Activated CD4-positive, CD25-positive, alpha-beta regulatory T cell treated with anti-CD3 and anti-CD28 coated beads, Interleukin-2, amount 50 U/mL, for 24 hours (primary cell): ENCODE measurements at regions not wholly inside any gene's neighbourhood (a gene's known extent, or its start where the extent isn't known, plus 50 kb on each side); places are given as distances from the start of the nearest gene placed in this dataset.

ENCODE experiments used
- ATAC-seq, 2 donors: fragments of 150-1000 bp; cut with Tn5 transposase; one replicate each; pipeline ENCODE4 v1.10.0; 2021; ENCODE audit warnings: mild to moderate bottlenecking in 1 of 2, moderate library complexity in 1 of 2

DNA sequence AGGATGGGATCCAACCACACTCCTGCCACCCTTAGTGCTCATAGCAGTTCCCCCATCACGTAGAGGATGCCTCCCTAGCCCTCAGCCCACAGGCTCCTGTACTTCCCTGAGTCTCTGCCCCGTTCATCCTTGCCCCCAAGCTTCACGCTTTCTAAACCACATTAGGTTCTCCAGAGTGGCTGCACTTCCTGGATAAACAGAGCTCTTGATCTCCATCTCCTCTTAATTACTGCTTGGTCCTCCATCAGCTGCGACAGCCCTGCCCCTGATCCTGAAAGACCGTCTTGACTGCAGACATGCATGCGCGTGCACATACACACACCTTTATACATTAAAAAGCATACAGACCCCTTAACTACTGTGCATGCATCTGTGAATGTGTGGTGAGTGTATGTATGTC lies 530.0 kb downstream of the BCL11B start:
- ATAC-seq, result no peak

DNA sequence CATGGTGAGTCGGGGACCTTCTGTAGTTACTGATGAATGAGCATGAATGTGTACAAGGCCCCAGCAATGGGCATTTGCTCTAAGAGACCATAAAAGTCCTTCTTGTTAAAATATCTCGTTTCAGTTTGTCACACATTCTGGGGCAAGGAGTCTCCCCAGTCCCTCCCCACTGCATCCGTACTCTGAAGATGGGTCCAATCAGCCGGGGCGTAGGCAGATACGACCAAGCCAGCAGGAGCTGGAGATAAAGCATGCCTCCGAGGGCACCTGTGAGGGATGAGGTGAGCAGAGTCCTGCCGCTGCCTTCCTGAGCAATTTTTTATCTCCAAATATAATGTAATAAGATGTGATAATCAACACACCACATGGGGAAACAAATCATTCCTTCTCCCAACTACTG lies 528.5 kb downstream of the BCL11B start:
- ATAC-seq, result no peak

DNA sequence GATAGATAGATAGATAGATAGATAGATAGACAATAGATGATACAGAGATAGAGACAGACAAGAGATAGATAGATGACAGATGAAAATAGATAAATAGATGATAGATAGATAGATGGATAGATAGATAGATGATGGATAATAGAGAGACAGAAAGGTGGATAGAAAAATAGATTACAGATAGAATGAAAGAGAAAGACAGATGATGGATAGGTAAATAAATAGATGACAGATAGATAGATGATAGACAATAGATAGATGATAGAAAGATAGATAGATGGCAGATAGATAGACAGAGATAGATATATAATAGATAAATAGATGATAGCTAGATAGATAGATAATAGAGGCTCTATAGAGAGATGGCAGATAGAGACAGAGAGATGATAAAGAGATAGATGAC lies 523.0 kb downstream of the BCL11B start:
- no peak for ATAC-seq

- ATAC-seq, result no peak
Measured at GRCh38 chr14:98751110-98751509, 520.9 kb downstream of the BCL11B start.

DNA sequence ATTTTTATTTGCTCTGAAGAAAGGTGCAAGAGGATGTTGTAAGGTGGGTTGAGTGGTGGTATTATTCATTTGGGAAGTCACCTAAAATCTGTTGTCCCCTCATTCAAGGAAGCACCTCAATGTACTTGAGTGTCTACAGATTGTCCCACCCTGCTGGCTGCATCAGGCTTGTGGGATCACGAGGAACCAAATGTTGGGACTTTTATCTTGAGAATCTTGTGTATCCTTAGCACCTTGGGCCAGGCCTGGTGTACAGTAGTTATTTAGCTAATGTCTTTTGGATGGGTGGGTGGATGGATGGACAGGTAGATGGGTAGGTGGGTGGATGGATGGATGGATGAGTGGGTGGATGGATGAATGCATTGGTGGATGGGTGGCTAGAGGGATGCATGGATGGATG lies 519.3 kb downstream of the BCL11B start:
- no peak for ATAC-seq

DNA sequence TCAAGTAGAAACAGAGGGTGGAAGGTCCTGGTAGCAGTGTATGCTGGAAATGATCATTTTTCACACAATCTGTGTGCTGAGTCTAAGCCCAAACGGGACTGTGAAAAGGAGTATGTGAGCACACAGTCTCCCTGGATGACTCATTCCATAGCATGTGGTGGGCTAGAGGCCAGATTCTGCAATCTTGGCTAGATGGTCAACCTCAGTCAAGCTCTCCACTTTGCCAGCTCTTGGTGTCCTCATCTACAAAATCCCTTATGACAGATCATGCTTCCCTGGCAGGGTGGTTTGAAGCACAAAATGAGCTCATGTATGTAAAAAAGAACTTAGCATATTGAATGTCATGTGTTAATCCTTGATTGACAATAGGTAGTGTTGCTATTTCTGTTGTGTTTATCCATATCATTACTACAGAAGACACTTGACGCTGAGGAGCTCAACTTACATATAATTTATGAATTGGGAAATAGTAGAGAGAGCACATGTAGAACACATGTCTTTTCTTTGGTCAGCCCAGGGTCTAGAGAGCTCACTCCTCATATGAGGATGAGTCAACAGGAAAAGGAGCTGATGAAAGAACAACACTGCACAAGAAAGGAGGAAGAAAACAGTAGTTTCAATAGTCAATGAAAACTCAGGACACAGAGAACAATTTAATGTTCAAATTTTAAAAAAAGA lies 517.5 kb downstream of the BCL11B start:
- ATAC-seq, result no peak

GRCh38 chr14:98756749-98757148 lies 515.2 kb downstream of the BCL11B start:
- ATAC-seq, result no peak

GRCh38 chr14:98758440-98758839 lies 513.6 kb downstream of the BCL11B start:
- no peak for ATAC-seq

DNA sequence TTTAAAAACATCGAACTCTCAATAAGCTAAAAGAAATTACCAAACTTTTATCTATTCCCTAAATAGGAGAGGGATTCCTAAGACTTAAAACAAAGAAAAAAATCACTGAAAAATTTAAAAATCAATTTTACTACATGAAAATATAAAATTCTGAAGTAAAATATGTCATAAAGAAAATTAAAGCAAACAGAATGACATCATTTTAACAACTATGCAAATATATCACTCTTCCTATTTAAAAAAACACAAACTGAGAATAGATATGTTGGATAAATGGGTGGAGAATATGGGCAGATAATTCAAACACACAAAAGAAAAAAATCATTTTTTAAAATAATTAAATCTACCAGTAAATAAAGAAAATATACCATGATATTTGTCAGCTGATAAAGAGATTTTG lies 510.0 kb downstream of the BCL11B start:
- ATAC-seq, result no peak

- ATAC-seq, result no peak
Measured at GRCh38 chr14:98766818-98767217, 505.2 kb downstream of the BCL11B start.

- ATAC-seq, result no peak
Measured at GRCh38 chr14:98769326-98769725, 502.7 kb downstream of the BCL11B start.

DNA sequence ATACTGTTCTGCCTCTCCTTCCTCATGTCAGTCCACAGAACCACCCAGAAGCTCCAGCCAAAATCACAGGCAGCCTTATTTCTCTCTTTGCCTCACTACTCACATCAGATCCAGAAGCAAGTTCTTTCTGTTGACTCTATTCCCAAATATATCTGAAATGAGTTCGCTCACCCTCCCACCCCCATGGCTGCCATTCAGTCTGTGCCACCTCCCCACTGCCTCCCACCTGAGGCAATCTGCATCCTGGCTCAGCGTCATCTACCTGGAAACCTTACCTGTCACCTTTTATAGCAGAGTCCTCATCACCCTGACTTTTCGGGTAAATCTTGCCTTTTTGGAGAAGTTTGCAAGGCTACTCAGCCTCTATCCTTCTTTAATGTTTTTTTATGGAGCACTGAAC lies 501.8 kb downstream of the BCL11B start:
- ATAC-seq, result no peak

DNA sequence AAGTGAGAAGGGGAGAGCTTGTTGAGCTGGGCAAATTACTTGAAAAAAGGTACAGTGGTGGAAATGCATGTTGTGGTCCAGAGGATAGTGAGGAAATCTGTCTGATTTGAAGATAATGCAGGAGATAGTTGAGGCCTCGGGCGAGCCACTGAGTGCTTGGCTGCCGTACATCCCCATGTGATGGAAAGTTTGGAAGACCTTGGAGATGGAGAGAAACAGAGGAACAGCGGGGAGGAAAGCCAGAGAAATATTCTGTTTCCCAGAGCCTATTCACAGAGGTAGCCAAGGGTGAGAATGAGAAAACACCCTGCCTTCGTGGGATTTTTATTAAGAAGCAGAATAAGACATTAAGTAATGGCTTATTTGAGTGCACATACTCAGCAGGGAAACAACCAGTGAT lies 498.2 kb downstream of the BCL11B start:
- no peak for ATAC-seq

GRCh38 chr14:98775892-98776291 lies 496.1 kb downstream of the BCL11B start:
- ATAC-seq, result no peak

- no peak for ATAC-seq
Measured at GRCh38 chr14:98782062-98782461, 489.9 kb downstream of the BCL11B start.

- ATAC-seq, result no peak
Measured at GRCh38 chr14:98785578-98785977, 486.4 kb downstream of the BCL11B start.

DNA sequence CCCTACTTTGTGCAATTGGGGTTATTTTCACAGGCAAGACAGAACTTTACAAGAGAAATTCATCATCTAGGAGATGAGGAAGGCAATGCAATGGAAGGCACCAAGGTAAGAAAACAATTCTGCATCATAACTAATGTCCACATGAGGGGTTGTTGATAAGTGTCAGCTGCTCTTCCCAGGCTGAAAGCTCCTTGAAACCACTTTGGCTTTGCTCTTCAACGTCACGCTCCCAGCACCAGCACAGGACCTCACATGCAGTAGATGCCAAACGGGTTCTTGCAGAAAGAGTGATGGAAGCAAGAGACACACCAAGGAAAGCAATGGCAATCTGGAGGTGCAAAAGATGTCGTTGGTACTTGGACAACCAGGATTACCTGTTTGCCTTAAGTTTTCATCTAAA lies 485.5 kb downstream of the BCL11B start:
- no peak for ATAC-seq

GRCh38 chr14:98791661-98792060 lies 480.3 kb downstream of the BCL11B start:
- ATAC-seq, result no peak

- no peak for ATAC-seq
Measured at GRCh38 chr14:98792171-98792570, 479.8 kb downstream of the BCL11B start.

- ATAC-seq, result no peak
Measured at GRCh38 chr14:98798099-98798498, 473.9 kb downstream of the BCL11B start.

DNA sequence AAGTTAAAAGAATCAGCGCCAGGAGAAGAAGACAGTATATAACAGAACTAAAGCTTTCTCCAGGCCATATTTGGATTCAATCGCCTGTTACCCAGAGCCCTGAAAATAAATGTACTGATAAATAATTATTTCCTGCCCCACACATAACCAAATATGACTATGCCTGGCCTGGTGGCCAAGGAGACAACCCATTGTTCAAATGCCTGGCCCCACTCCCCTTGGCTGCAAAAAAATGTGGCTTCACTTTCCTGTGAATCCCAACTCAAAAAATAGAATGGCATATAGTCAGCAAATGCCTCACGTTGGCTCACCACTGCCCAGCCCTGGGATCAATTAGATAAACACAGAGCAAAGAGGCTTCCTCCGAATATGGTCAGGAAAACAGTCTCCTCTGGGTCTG lies 472.1 kb downstream of the BCL11B start:
- no peak for ATAC-seq

DNA sequence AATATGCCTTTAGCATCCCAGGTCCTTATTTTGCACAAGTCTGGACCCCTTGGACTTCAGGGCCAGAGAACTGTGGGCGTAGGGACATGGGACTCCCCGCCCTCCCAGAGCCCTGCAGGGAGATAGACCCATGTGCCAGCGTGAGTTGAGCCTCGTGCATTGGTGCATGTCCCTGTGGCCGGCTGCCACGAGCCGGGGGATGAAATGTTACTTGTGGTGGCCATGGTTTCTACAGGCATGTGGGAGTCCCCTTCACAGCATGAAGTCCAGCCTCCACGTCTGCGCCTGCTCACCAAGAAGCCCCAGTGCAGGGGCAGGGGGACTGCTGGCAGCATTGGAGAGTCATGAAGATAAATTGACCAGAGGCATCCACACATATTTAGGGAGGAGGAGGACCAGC lies 470.0 kb downstream of the BCL11B start:
- ATAC-seq, result no peak

DNA sequence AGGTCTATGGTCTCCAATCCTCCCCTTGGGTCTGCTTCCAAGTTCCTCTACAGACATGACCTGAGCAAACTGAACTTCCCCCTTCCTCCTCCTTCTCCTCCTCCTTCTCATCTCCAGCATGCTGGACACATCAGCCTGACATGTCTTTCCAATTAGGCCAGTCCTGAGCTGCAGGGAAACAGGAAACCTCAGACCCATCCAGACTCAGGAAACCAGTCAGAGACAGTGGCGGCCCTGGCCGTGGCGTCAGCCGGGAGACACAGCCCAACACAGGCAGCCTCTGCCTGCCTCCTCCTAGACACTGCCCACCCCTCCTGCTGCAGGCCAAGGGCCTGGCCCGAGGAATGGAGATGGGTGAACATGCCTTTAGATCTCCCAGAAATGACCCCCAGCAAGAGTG lies 468.8 kb downstream of the BCL11B start:
- no peak for ATAC-seq

GRCh38 chr14:98808494-98809407 lies 463.2 kb downstream of the BCL11B start:
- no peak for ATAC-seq
